B cell (primary cell): ENCODE measurements at regions not wholly inside any gene's neighbourhood (a gene's known extent, or its start where the extent isn't known, plus 50 kb on each side); places are given as distances from the start of the nearest gene placed in this dataset.

ENCODE experiments used
- ATAC-seq: fragments of 200-7000 bp; cut with Tn5 transposase; one replicate; pipeline ENCODE4 v1.10.0; 2021; ENCODE audit warnings: low read depth, mild to moderate bottlenecking, moderate number of reproducible peaks, moderate library complexity
- CTCF ChIA-PET: fragments of 350-600 bp; sonication (Branson Sonifier 250); formaldehyde crosslinking; loops from one replicate; lab custom pipeline; 2021; ENCODE audit warnings: antibody characterized with exemption, inconsistent platforms; lab: Charles Lee
- POLR2A ChIA-PET: fragments of 350-600 bp; sonication (Branson Sonifier 250); formaldehyde crosslinking; loops from one replicate; lab custom pipeline; 2021; ENCODE audit warnings: antibody characterized with exemption; lab: Charles Lee
- DNase-seq: peaks from one replicate; pipeline ENCODE4 v3.0.0; 2013
- H2AFZ ChIP-seq: 2 replicates; pipeline ENCODE4 v1.6.1; 2012; ENCODE audit warnings: mild to moderate bottlenecking, low read depth, low read length; ENCODE audit not compliant: insufficient read depth, poor library complexity, severe bottlenecking
- H3K27ac ChIP-seq, 2 donors: 1 replicate in 1 of 2; 2 replicates in 1 of 2; pipeline ENCODE4 v1.5.1; 2012 to 2013; ENCODE audit warnings: low read length in 2 of 2, mild to moderate bottlenecking in 2 of 2, moderate library complexity in 1 of 2
- H3K27me3 ChIP-seq, 4 experiments: fragments of 200-600 bp in 1 of 4; sonication (generic) in 1 of 4; replicated peaks in 1 of 4; 1 replicate in 2 of 4; 2 replicates in 2 of 4; pipeline versions ENCODE4 v1.6.1 to v1.7.0; 2013 to 2016; ENCODE audit warnings: low read length in 3 of 4, mild to moderate bottlenecking in 2 of 4, mixed read lengths in 1 of 4, moderate library complexity in 1 of 4; ENCODE audit not compliant: insufficient read depth in 4 of 4, control insufficient read depth in 3 of 4; ENCODE audit errors: control extremely low read depth in 1 of 4
- H3K36me3 ChIP-seq, 2 experiments: replicated peaks in 1 of 2; 1 replicate in 1 of 2; 2 replicates in 1 of 2; pipeline versions ENCODE4 v1.6.1 to v1.7.1; 2013; ENCODE audit warnings: low read length in 1 of 2; ENCODE audit not compliant: insufficient read depth in 2 of 2, control insufficient read depth in 1 of 2; ENCODE audit errors: control extremely low read depth in 1 of 2, extremely low read depth in 1 of 2
- H3K4me1 ChIP-seq, 2 donors: fragments of 200-600 bp in 1 of 2; sonication (generic) in 1 of 2; 1 replicate in 1 of 2; 2 replicates in 1 of 2; pipeline versions ENCODE4 v1.5.1 to v1.6.1; 2013 to 2017; ENCODE audit warnings: low read length in 2 of 2; ENCODE audit not compliant: control insufficient read depth in 2 of 2, insufficient read depth in 2 of 2
- H3K4me2 ChIP-seq: replicated peaks from 2 replicates; pipeline ENCODE3; 2012; ENCODE audit warnings: mild to moderate bottlenecking, low read depth, low read length; ENCODE audit not compliant: poor library complexity, severe bottlenecking
- H3K4me3 ChIP-seq, 5 experiments: fragments of 200-600 bp in 1 of 5; sonication (generic) in 1 of 5; 1 replicate in 3 of 5; 2 replicates in 2 of 5; pipeline versions ENCODE4 v1.5.1 to v1.7.0; 2011 to 2016; ENCODE audit warnings: low read length in 4 of 5, mild to moderate bottlenecking in 4 of 5, low read depth in 2 of 5, control low read depth in 1 of 5, moderate library complexity in 1 of 5; ENCODE audit not compliant: insufficient read depth in 1 of 5; ENCODE audit errors: control extremely low read depth in 1 of 5, extremely low read depth in 1 of 5
- H3K79me2 ChIP-seq: fragments of 200-600 bp; sonication (generic); one replicate; pipeline ENCODE4 v1.6.0; 2016; ENCODE audit warnings: low read length; ENCODE audit not compliant: control insufficient read depth, insufficient read depth
- H3K9ac ChIP-seq: fragments of 200-600 bp; sonication (generic); 2 replicates; pipeline ENCODE4 v1.6.1; 2017; ENCODE audit warnings: mild to moderate bottlenecking, low read length, moderate library complexity
- H3K9me3 ChIP-seq, 3 donors: one replicate each; pipeline versions ENCODE4 v1.6.1 to v1.7.1; 2013; ENCODE audit warnings: low read length in 2 of 3; ENCODE audit not compliant: control insufficient read depth in 2 of 3, insufficient read depth in 1 of 3; ENCODE audit errors: control extremely low read depth in 1 of 3
- H4K20me1 ChIP-seq: 2 replicates; pipeline ENCODE4 v1.6.0; 2012; ENCODE audit warnings: mild to moderate bottlenecking, low read length; ENCODE audit not compliant: insufficient read depth, control insufficient read depth, poor library complexity, severe bottlenecking
- H3K27ac Mint-ChIP-seq: one replicate; pipeline ENCODE4 v1.8.0; 2021; ENCODE audit warnings: mixed read lengths
- H3K27me3 Mint-ChIP-seq: one replicate; pipeline ENCODE4 v1.8.0; 2021; ENCODE audit warnings: mixed read lengths
- H3K4me1 Mint-ChIP-seq: one replicate; pipeline ENCODE4 v1.8.0; 2021; ENCODE audit warnings: mixed read lengths
- H3K4me3 Mint-ChIP-seq: one replicate; pipeline ENCODE4 v1.8.0; 2021; ENCODE audit warnings: mixed read lengths
- H3K9me3 Mint-ChIP-seq: one replicate; pipeline ENCODE4 v1.8.0; 2022; ENCODE audit warnings: mixed read lengths; ENCODE audit not compliant: insufficient read depth
- CTCF ChIP-seq: fragments of 200-600 bp; IDR thresholded peaks from one replicate; pipeline ENCODE4 v1.8.0; 2022; ENCODE audit warnings: antibody characterized with exemption, mild to moderate bottlenecking
- EZH2 ChIP-seq: IDR thresholded peaks from 2 replicates; pipeline ENCODE4 v1.6.1; 2012; ENCODE audit warnings: borderline replicate concordance, low read depth, mild to moderate bottlenecking, moderate library complexity, low read length; ENCODE audit not compliant: insufficient read depth, poor library complexity, severe bottlenecking
- WGBS: methylation state at CpG from one replicate; pipeline ENCODE4 v1.1.5; 2013; ENCODE audit warnings: missing lambda C conversion rate; ENCODE audit not compliant: insufficient coverage; 5-methylcytosine and 5-hydroxymethylcytosine counted together
- intact Hi-C: fragments of 100-400 bp; cut with micrococcal nuclease; formaldehyde crosslinking; loops from one replicate; pipeline ENCODE4 v1.10.0; 2022

GRCh38 chr4:138919094-138919936, 96.3 kb upstream of the NOCT start:
- peaks cover 0 to 8% (median 0%) of the 10 kb centered on the region in 4 experiments for H3K27me3 ChIP-seq
- H3K9me3 ChIP-seq: no peaks in the 10 kb centered on the region
- ATAC-seq (peak; percentile 53), DNase-seq (peak; percentile 47)
- Mint-ChIP-seq H3K4me1 (peaks cover 14% of the 10 kb centered on the region), H3K9me3 (no peaks in the 10 kb centered on the region), H3K4me3 (no peak overlapping the region), H3K27me3 (peaks cover 21% of the 10 kb centered on the region), H3K27ac (no peak overlapping the region)
- H3K79me2 ChIP-seq: no peaks in the 10 kb centered on the region
- no peak overlapping the region for H3K27ac ChIP-seq
- no peak overlapping the region for H3K4me2 ChIP-seq
- ChIA-PET CTCF (interaction anchor here (1.8 kb wide), 1 partner anchor 111 kb away, joined by 4 read pairs; no protein-coding TSS in a partner anchor), POLR2A (no interaction called here)
- H4K20me1 ChIP-seq: no peaks in the 10 kb centered on the region
- intact Hi-C loops: no loop called here
- WGBS: 25% methylated on average over 16 of the region's 27 CpGs
- H3K4me1 ChIP-seq: peaks cover 6 to 7% of the 10 kb centered on the region in 2 donors
- peak; percentile 66 for TF ChIP-seq CTCF
- TF ChIP-seq EZH2: no peak
- peak overlapping the region; percentile 3 for H2AFZ ChIP-seq
- no peak overlapping the region for H3K4me3 ChIP-seq
- no peak overlapping the region for H3K9ac ChIP-seq
- H3K36me3 ChIP-seq: no peaks in the 10 kb centered on the region

GRCh38 chr4:138918169-138918869, 97.3 kb upstream of the NOCT start:
- 91% methylated on average over 10 of the region's 15 CpGs for WGBS
- H3K27ac ChIP-seq: no peak overlapping the region
- no peaks in the 10 kb centered on the region for H3K9me3 Mint-ChIP-seq
- peaks cover 6 to 7% of the 10 kb centered on the region in 2 donors for H3K4me1 ChIP-seq
- H2AFZ ChIP-seq: no peak overlapping the region
- peaks cover 0 to 8% (median 0%) of the 10 kb centered on the region in 4 experiments for H3K27me3 ChIP-seq
- H3K9me3 ChIP-seq: no peaks in the 10 kb centered on the region
- no peak overlapping the region for H3K27ac Mint-ChIP-seq
- no peaks in the 10 kb centered on the region for H4K20me1 ChIP-seq
- H3K4me2 ChIP-seq: no peak overlapping the region
- peaks cover 14% of the 10 kb centered on the region for H3K4me1 Mint-ChIP-seq
- no peaks in the 10 kb centered on the region for H3K79me2 ChIP-seq
- no peak overlapping the region for H3K4me3 ChIP-seq
- ChIA-PET POLR2A (no interaction called here), CTCF (no interaction called here)
- intact Hi-C loops: no loop called here
- peaks cover 21% of the 10 kb centered on the region for H3K27me3 Mint-ChIP-seq
- ATAC-seq: no peak
- no peak overlapping the region for H3K4me3 Mint-ChIP-seq
- H3K36me3 ChIP-seq: no peaks in the 10 kb centered on the region
- DNase-seq: no peak
- no peak overlapping the region for H3K9ac ChIP-seq
- TF ChIP-seq EZH2: no peak
- no peak for TF ChIP-seq CTCF
